ENCODE measurements at regions not wholly inside any gene's neighbourhood (a gene's known extent, or its start where the extent isn't known, plus 50 kb on each side); places are given as distances from the start of the nearest gene placed in this dataset.

GRCh38 chr11:87392665-87393064 is 354.9 kb downstream of the TMEM135 start:
- TF ChIP-seq, protein P1, sequence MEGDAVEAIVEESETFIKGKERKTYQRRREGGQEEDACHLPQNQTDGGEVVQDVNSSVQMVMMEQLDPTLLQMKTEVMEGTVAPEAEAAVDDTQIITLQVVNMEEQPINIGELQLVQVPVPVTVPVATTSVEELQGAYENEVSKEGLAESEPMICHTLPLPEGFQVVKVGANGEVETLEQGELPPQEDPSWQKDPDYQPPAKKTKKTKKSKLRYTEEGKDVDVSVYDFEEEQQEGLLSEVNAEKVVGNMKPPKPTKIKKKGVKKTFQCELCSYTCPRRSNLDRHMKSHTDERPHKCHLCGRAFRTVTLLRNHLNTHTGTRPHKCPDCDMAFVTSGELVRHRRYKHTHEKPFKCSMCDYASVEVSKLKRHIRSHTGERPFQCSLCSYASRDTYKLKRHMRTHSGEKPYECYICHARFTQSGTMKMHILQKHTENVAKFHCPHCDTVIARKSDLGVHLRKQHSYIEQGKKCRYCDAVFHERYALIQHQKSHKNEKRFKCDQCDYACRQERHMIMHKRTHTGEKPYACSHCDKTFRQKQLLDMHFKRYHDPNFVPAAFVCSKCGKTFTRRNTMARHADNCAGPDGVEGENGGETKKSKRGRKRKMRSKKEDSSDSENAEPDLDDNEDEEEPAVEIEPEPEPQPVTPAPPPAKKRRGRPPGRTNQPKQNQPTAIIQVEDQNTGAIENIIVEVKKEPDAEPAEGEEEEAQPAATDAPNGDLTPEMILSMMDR (IDR thresholded peaks at IDR 0.05 in 4 of 5, conservative IDR thresholded peaks at IDR 0.05 in 1 of 5): no peak
- TF ChIP-seq POLR2A (IDR thresholded peaks at IDR 0.05): no peak
- Histone ChIP-seq H3K36me3 (no peaks in the 10 kb centered on the region), H3K27ac (no peak overlapping the region), H3K4me1 (no peaks in the 10 kb centered on the region), H3K27me3 (no peaks in the 10 kb centered on the region), H3K4me3 (no peak overlapping the region), H3K9me3 (no peaks in the 10 kb centered on the region)
- intact Hi-C loops (cut with DNase I; ENCODE audit: low total_unique reads): no loop called here
- ATAC-seq (no peak), DNase-seq (no peak)
- in situ Hi-C loops (cut with MboI; ENCODE audit: low sequenced_read_pairs in 4 of 4): no loop called here

- DNase-seq: no peak
- TF ChIP-seq, protein P1 (IDR thresholded peaks at IDR 0.05 in 4 of 5, conservative IDR thresholded peaks at IDR 0.05 in 1 of 5): no peak
- TF ChIP-seq POLR2A (IDR thresholded peaks at IDR 0.05): no peak
- in situ Hi-C loops (cut with MboI; ENCODE audit: low sequenced_read_pairs in 4 of 4): no loop called here
Observed at GRCh38 chr11:87391496-87391895, 353.8 kb downstream of the TMEM135 start.

DNA sequence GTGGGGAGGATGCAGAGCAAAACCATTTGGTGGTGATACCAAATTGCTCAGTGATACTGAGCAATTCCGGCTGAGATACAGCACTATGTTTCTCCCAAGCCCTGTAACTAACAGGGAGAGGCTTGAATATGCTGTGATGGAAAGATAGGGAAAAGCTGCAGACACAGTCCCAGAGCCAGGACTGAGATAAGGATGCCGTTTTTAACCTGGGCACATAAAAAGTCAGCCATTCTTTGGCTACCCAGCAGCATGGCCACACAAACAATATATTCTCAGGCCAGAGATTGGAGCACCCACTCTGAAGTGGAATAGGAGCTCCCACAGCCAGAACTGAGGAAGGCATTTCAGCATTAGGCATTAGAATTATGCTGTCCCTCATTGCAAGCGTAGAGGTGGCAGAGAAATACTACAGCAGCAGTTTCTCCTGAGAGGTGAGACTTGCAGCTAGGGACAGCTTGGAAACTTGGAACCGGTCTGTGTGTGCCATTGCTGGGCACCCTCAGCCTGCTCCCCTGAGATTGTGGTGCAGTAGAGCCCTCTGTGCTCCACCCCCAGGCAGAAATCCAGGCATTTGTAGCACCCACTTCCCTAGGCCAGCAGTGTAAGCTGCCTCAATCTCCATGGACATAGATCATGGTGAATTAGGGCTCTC is 346.5 kb downstream of the TMEM135 start:
- in situ Hi-C loops (cut with MboI; ENCODE audit: low sequenced_read_pairs in 4 of 4) (no loop called here), intact Hi-C loops (cut with DNase I; ENCODE audit: low total_unique reads) (no loop called here)
- H3K27ac ChIP-seq: no peak overlapping the region
- H3K36me3 ChIP-seq: no peaks in the 10 kb centered on the region
- no peaks in the 10 kb centered on the region for H3K27me3 ChIP-seq
- no peak for DNase-seq
- no peak for ATAC-seq
- TF ChIP-seq POLR2A (IDR thresholded peaks at IDR 0.05): no peak
- TF ChIP-seq, protein P1 (IDR thresholded peaks at IDR 0.05 in 4 of 5, conservative IDR thresholded peaks at IDR 0.05 in 1 of 5): no peak
- H3K4me1 ChIP-seq: no peaks in the 10 kb centered on the region
- no peak overlapping the region for H3K4me3 ChIP-seq
- H3K9me3 ChIP-seq: no peaks in the 10 kb centered on the region

More at GRCh38 chr11:87391496-87391895, 353.8 kb downstream of the TMEM135 start:
- intact Hi-C loops (cut with DNase I; ENCODE audit: low total_unique reads): no loop called here
- peak overlapping the region in 2 of 4 donors; percentile 36 to 38 for H3K27ac ChIP-seq
- no peak overlapping the region for H3K4me3 ChIP-seq
- no peaks in the 10 kb centered on the region for H3K36me3 ChIP-seq
- H3K9me3 ChIP-seq: no peaks in the 10 kb centered on the region
- no peaks in the 10 kb centered on the region for H3K27me3 ChIP-seq
- no peaks in the 10 kb centered on the region for H3K4me1 ChIP-seq
- peak in 1 of 2 donors; percentile 75 for ATAC-seq

- Histone ChIP-seq H3K9me3 (no peaks in the 10 kb centered on the region), H3K27me3 (no peaks in the 10 kb centered on the region), H3K36me3 (no peaks in the 10 kb centered on the region), H3K27ac (no peak overlapping the region), H3K4me1 (no peaks in the 10 kb centered on the region), H3K4me3 (no peak overlapping the region)
- in situ Hi-C loops (cut with MboI; ENCODE audit: low sequenced_read_pairs in 4 of 4) (loop anchor here in 2 of 4 donors (25.0 kb wide), 1 partner anchor 1163 kb away; no protein-coding TSS in a partner anchor), intact Hi-C loops (cut with DNase I; ENCODE audit: low total_unique reads) (no loop called here)
- TF ChIP-seq, protein P1 (IDR thresholded peaks at IDR 0.05 in 4 of 5, conservative IDR thresholded peaks at IDR 0.05 in 1 of 5): no peak
- TF ChIP-seq POLR2A (IDR thresholded peaks at IDR 0.05): no peak
- ATAC-seq (no peak), DNase-seq (no peak)
Observed at GRCh38 chr11:87374038-87374807, 336.5 kb downstream of the TMEM135 start.
